ENCODE measurements at regions not wholly inside any gene's neighbourhood (a gene's known extent, or its start where the extent isn't known, plus 50 kb on each side); places are given as distances from the start of the nearest gene placed in this dataset.

- no peak for TF ChIP-seq POLR2AphosphoS5 (IDR thresholded peaks at IDR 0.05)
- TF ChIP-seq EP300 (IDR thresholded peaks at IDR 0.05), result no peak
Measured at GRCh38 chr2:7619203-7619970, 702.2 kb downstream of the RNF144A start.
